ENCODE measurements at regions not wholly inside any gene's neighbourhood (a gene's known extent, or its start where the extent isn't known, plus 50 kb on each side); places are given as distances from the start of the nearest gene placed in this dataset.

DNA sequence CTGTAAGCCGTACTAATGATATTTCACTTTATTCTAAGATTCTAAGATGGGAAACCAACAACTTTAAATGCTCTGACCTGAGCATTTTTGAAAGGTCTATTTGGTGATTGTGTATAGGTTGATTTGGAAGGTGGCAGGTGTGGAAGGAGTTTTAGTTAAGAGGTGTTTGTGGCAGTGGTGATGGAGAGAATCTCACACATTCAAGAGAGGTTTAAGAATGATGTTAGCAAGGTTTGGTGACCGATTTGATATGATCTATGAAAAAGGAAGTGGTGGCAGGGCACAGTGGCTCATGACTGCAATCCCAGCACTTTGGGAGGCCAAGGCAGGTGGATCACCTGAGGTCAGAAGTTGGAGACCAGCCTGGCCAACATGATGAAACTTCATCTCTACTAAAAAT lies 319.2 kb upstream of the CD180 start:
- no peak for DNase-seq (ENCODE audit: low spot score)
- TF ChIP-seq CTCF (IDR thresholded peaks at IDR 0.05; ENCODE audit: extremely low read depth, missing control alignments): no peak

DNA sequence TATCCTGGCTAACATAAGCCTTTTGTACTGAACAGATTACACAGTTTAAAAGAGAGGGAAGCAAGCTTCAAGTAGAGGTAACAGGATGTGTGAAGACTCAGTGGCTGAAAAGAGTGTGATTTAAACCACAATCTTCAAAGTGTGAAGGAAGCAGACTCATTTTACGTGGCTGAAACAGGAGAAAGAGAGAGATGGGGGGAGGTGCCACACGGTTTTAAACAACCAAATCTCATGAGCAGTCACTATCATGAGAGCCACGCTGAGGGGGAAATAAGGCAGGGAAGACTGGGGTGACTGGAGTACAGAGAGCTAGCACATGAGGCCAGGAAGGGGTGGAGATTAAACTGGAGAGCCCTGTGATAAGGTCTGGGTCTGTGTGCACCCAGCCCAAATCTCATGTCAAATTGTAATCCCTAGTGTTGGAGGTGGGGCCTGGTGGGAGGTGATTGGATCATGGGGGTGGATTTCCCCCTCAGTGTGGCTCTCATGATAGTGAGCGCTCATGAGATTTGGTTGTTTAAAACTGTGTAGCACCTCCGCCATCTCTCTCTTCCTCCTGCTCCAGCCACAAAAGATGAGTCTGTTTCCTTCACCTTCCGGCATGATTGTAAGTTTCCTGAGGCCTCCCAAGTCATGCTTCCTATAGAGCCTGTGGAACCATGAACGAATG lies 318.6 kb upstream of the CD180 start:
- TF ChIP-seq CTCF (IDR thresholded peaks at IDR 0.05; ENCODE audit: extremely low read depth, missing control alignments): no peak

GRCh38 chr5:67512758-67513157 lies 316.2 kb upstream of the CD180 start:
- no peak for TF ChIP-seq CTCF (IDR thresholded peaks at IDR 0.05; ENCODE audit: extremely low read depth, missing control alignments)

More for the DNA sequence above, 318.6 kb upstream of the CD180 start:
- DNase-seq (ENCODE audit: low spot score): no peak

DNA sequence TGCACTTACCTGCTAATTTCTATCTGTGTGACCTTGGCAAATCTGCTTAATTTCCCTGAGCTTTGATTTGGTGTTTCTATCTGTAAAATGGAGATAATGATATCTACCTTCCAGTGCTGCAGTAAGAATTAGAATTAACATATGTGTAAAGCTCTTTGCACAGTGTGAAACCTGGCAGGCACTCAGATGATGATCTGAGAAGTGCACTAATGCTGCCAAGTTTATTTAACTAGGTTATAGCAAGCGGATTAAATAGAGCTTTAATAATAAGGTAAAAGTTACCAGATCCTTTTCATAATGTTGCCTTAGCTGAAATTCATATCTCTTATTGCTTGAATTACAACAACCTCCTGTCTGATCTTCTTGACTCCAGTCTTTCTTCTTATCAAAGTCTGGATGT lies 315.3 kb upstream of the CD180 start:
- TF ChIP-seq CTCF (IDR thresholded peaks at IDR 0.05; ENCODE audit: extremely low read depth, missing control alignments): no peak
- no peak for DNase-seq (ENCODE audit: low spot score)

More at GRCh38 chr5:67512758-67513157, 316.2 kb upstream of the CD180 start:
- no peak for DNase-seq (ENCODE audit: low spot score)

DNA sequence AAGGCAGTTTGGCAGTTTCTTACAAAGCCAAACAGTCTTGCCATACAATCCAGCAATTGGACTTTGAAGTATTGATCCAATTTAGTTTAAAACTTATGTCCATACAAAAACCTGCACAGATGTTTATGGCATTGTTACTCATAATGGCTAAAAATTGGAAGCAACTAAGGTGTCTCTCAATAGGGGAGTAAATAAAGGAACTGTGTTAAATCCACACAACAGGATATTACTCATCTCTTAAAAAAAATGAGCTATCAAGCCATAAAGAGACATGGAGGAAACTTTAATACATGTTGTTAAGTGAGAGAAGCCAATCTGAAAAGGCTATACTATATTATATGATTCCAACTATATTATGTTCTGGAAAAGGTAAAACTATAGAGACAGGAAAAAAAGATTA lies 313.6 kb upstream of the CD180 start:
- DNase-seq (ENCODE audit: low spot score): no peak
- TF ChIP-seq CTCF (IDR thresholded peaks at IDR 0.05; ENCODE audit: extremely low read depth, missing control alignments): no peak

DNA sequence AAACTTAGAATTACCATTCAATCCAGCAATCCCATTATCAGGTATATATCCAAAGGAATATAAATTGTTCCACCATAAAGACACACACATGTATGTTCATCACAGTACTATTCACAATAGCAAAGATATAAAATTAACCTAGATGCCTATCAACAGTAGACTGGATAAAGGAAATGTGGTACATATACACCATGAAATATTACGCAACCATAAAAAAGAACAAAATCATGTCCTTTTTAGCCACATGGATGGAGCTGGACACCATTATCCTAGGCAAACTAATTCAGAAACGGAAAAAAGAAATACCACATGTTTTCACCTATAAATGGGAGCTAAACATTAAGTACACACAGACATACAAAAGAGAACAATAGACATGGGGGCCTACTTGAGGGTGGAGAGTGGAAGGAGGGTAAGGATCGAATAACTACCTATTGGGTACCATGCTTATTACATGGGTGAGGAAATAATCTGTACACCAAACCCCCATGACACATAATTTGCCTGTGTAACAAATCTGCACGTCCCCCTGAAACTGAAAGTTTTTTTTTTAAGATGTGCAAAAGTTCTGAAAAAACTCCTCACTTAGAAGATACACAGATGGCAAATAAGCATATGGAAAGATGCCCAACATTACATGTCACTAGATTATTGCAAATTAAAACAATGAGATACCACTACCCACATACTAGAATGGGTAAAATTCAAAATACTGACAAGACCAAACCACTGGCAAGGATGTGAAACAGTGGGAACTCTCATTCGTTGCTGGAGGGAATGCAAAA lies 313.0 kb upstream of the CD180 start:
- DNase-seq (ENCODE audit: low spot score): no peak
- no peak for TF ChIP-seq CTCF (IDR thresholded peaks at IDR 0.05; ENCODE audit: extremely low read depth, missing control alignments)

GRCh38 chr5:67506241-67506640 lies 309.6 kb upstream of the CD180 start:
- no peak for DNase-seq (ENCODE audit: low spot score)
- TF ChIP-seq CTCF (IDR thresholded peaks at IDR 0.05; ENCODE audit: extremely low read depth, missing control alignments): no peak

All from GM20000 (cell line).